ENCODE measurements at regions not wholly inside any gene's neighbourhood (a gene's known extent, or its start where the extent isn't known, plus 50 kb on each side); places are given as distances from the start of the nearest gene placed in this dataset.

DNA sequence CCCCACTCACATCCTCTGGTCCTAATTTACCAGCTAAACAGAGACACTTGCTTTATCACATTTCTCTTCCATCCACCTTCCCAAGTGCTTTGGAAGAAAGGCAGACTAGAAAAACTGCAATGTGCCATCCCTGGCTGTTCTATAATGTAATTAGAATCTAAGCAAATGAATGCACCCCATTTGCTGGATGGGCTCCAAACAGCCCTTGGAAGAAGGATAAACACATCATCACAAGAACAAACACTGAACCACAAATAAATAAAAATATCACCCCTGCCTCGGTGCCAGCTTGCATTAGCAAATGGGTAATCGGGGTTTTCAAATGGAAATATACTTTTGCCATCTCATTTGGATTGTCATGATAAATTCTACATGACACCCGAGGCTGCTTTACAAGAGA lies 296.6 kb upstream of the ISX start:
- TF ChIP-seq, protein P1, sequence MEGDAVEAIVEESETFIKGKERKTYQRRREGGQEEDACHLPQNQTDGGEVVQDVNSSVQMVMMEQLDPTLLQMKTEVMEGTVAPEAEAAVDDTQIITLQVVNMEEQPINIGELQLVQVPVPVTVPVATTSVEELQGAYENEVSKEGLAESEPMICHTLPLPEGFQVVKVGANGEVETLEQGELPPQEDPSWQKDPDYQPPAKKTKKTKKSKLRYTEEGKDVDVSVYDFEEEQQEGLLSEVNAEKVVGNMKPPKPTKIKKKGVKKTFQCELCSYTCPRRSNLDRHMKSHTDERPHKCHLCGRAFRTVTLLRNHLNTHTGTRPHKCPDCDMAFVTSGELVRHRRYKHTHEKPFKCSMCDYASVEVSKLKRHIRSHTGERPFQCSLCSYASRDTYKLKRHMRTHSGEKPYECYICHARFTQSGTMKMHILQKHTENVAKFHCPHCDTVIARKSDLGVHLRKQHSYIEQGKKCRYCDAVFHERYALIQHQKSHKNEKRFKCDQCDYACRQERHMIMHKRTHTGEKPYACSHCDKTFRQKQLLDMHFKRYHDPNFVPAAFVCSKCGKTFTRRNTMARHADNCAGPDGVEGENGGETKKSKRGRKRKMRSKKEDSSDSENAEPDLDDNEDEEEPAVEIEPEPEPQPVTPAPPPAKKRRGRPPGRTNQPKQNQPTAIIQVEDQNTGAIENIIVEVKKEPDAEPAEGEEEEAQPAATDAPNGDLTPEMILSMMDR (IDR thresholded peaks at IDR 0.05; ENCODE audit: extremely low read depth, missing control alignments) = no peak
- no peak for DNase-seq (ENCODE audit: low spot score)

DNA sequence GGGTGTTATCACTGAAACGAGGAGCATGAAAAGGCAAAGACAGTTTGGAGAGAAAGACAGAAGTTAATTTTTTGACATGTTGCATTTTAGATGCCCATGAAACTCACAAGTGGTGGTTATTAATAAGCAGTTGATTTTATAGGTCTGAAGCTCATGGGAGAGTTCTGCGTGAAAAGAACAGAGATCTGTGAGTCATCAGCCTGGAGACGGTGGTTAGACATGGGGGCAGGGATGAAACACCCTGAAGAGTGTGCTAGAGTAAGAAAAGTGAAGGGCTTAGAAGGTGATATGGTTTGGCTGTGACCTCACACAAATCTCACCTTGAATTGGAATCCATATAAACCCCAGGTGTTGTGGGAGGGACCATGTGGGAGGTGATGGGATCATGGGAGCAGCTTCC lies 289.1 kb upstream of the ISX start:
- no peak for DNase-seq (ENCODE audit: low spot score)
- TF ChIP-seq, protein P1 (IDR thresholded peaks at IDR 0.05; ENCODE audit: extremely low read depth, missing control alignments) = no peak

DNA sequence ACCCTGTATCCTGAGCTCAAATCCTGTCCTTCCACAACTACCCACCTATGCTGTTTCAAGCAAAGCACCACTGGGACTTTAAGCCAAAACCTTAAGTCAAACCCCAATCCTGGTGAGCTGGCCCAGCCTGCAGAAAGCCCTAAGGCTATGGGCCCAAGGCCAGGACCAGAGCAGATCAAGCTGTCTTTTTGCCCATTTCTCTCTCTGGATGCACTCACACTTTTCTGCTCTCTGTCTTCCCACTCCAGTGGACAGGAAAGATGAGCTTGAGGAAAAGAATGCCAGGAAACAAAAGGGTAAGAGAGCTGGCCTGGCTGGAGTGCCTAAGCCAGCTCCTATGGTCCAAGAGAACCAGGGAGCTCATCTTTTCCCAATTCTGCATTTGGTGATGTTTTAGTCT lies 284.3 kb upstream of the ISX start:
- no peak for DNase-seq (ENCODE audit: low spot score)
- TF ChIP-seq, protein P1 (IDR thresholded peaks at IDR 0.05; ENCODE audit: extremely low read depth, missing control alignments) = no peak

DNA sequence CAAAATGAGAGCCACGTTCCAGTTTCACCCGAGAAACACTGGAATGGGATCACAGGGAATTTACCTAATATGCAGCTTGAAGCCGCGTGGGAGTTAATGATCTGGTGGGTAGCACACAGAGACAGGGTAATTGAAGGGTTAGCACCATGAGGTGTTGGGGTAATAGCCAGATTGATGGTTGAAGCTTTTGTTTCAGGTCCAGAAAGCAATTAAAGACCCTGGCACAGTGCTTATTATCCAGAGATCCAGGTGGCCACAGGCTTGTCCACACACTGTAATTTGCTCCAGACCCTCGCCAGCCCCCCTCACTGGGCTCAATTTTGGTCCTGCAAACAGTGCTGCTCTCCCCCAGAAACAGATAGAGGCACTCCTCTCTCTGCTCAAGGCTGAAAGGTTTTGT lies 282.5 kb upstream of the ISX start:
- TF ChIP-seq, protein P1 (IDR thresholded peaks at IDR 0.05; ENCODE audit: extremely low read depth, missing control alignments) = no peak
- DNase-seq (ENCODE audit: low spot score) = no peak

DNA sequence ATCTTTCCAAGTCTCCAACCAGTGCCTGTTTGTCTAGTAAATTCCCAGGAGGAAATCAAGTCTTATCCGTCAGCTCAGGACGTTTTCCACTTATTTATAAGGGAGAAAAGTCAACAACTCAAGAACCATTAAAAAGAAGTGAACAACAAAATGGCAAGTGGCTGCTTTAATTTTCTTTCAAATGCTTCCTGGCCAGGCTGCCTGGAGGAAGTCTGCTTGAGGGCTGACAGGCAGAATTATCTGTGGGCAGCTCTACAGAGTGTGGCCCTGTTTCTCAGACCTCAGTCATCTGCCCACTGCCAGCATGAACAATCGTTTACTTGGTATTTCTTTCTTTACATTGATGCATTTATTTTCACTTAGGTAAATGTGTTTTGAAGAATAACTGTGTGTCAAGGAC lies 281.9 kb upstream of the ISX start:
- DNase-seq (ENCODE audit: low spot score) = no peak

DNA sequence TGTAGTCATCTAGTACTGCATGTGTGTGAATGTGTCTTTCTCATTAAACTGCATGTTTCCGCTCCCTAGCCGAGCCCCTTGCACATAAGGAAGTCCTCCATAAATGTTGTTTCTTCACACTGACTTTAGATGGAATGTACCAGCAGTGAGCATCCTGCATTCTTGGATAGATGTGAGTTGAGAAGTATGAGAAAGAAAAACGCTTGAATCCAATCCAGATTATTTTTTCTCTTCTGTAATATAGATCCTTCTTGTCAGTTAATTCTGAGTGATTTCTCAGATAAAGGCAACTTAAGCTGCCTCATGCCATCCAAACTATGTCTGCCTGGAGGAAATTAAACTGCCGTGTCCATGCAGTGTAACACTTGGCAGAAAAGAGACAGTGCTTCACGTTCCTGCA lies 268.1 kb upstream of the ISX start:
- TF ChIP-seq, protein P1 (IDR thresholded peaks at IDR 0.05; ENCODE audit: extremely low read depth, missing control alignments) = no peak
- no peak for DNase-seq (ENCODE audit: low spot score)

More for the DNA sequence above, 281.9 kb upstream of the ISX start:
- TF ChIP-seq, protein P1 (IDR thresholded peaks at IDR 0.05; ENCODE audit: extremely low read depth, missing control alignments) = no peak

DNA sequence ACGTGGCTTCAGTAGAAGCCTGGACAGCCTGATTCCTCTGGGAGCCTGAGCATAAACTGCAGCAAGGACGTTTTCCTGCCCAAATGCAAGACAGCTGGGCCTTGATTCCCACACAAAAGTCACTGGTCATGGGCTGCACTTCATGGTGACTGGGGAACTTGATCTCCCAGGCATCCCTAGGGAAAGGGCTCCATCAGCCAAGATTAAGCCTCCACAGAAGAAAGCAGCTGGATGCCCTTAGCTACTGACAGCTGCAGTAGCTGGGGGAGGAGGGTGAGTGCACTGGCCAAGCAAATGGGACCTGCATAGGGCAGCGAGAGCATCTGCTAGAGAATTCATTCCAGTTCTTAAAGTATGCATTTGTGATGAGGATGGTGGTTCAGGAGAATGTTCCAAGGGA lies 267.4 kb upstream of the ISX start:
- TF ChIP-seq, protein P1 (IDR thresholded peaks at IDR 0.05; ENCODE audit: extremely low read depth, missing control alignments) = no peak
- DNase-seq (ENCODE audit: low spot score) = no peak

Measured in GM20000 (cell line).